CD4-positive, alpha-beta T cell treated with Interleukin-1 beta for 1 hour (primary cell): ENCODE measurements at regions not wholly inside any gene's neighbourhood (a gene's known extent, or its start where the extent isn't known, plus 50 kb on each side); places are given as distances from the start of the nearest gene placed in this dataset.
A peak's percentile ranks its signal among the peaks of the same experiment; 100 is the strongest.

ENCODE experiments used
- DNase-seq, 2 donors: peaks; one replicate each; pipeline ENCODE4 v3.0.0-alpha.2; 2020 to 2022

GRCh38 chr5:74953937-74954720 lies 87.9 kb upstream of the FAM169A start:
- no peak for DNase-seq

DNA sequence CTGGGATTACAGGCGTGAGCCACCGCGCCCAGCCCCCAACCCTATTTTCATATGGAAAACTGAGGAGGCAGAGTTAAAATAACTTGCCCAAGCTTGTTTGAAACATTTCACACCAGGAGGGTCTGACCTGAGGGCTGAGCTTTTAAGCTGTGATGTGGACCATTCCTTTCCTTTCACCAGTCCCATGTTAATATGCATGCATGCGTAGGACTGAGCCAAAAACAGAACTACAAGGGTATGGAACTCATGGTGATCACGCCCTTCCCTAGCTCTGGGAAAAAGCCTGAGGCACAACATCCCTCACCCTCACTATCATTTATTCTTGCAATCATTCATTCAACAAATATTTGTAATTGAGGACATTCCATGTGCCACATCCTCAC lies 87.4 kb upstream of the FAM169A start:
- no peak for DNase-seq

DNA sequence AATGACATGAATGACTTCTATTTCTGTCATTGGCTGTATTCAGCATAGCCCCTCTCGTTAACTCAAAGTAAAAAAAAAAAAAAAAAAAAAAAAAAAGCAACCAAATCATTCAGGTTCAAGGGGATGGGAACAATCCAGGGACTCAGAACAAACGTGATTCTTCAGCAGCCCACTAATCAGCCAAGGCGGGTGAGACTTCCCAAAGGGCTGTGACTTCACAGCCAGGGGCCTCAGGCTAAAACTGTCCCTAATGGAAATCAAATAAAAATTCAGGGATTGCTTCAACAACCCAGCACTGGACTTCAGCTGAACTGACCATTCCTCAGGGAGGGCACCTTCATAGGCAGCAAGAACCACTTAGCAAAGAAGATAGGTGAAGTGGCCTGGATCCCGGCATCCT lies 86.2 kb upstream of the FAM169A start:
- no peak for DNase-seq

GRCh38 chr5:74951865-74952264 lies 85.7 kb upstream of the FAM169A start:
- no peak for DNase-seq

DNA sequence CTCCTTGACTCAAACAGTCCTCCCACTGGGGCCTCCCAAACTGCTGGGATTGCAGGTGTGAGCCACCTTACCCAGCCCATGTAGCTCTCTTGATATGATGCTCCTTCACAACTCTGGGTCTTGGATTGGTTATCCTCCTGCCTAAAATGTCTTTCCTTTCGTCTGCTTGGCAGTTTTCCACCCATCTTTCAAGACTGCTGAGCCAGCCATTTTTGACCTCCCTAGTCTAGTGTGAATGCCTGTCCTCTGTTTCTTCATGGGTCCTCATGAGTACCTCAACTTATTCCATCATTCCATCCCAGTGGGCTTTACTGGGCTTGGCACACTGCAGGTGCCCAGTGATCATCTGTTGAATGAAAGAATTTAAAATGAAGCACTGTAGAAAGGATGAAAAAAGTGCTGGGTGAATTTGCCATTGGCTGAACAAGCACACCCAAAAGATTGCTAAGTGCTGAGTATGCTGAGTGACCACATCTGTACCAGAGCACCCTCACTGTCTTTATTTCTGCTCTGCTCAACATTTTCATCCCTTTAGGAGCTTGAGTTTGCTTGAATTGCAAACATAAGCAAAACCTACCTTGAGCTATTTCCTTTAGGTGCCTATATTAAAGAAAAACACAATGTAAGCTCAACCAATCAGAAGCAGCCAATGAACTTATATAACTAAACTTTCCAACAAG lies 84.8 kb upstream of the FAM169A start:
- DNase-seq: no peak

GRCh38 chr5:74949976-74950375 lies 83.8 kb upstream of the FAM169A start:
- no peak for DNase-seq

- DNase-seq: no peak
These were observed 81.9 kb upstream of the FAM169A start for GRCh38 chr5:74948031-74948546.

GRCh38 chr5:74946471-74946870 lies 80.3 kb upstream of the FAM169A start:
- no peak for DNase-seq

DNA sequence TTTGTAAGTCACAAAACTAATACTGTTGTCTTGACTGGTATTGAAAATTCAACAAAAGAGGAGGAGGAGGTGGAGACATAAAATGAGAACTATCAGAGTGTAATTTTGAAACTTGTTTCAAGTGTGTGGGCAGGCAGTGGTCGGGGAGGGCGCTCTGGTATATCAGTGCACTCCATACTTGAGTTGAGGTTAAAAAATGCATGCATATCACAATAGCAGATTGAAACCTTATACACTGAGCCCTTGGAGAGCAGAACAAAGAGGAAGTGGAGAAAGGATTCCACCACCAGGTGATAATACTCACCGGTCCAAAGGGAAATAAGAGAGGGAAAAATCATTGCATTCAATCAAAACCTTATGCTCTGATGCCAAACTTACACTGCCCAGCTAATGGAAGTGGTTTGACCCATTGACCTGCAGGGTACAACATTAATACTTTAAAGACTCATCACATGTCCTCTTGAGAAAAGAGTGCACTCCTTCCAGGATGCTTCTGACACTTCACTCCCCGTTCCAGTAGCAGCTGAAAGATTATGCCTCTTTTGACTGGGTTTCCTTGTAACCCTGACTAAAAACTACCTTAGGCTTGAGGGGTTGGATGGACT lies 79.5 kb upstream of the FAM169A start:
- DNase-seq: no peak

GRCh38 chr5:74943905-74944304 lies 77.7 kb upstream of the FAM169A start:
- DNase-seq: no peak

DNA sequence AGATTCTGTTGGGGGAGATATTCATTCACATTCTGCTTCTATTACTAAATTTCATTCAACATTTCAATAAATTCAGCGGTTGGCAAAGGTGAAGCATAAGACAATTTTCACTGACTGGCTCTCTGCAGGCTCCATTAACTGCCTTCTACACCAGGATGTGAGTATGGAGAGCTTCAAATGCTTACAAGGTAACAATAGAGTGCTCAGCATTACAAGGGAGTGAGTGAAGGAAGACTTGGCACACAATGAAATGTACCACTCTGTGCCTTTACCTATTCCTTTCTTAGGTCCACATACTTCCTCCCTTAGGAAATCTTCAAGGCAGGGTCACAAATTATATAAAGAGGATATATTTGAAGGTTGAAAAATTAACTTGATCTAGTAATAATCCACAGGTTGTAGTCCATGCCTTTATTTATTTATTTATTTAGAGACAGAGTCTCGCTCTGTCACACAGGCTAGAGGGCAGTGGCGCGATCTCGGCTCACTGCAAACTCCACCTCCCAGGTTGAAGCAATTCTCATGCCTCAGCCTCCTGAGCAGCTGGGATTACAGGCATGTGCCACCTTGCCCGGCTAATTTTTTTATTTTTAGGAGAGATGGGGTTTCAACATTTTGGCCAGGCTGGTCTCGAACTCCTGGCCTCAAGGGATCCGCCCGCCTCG lies 76.6 kb upstream of the FAM169A start:
- no peak for DNase-seq

- DNase-seq: no peak
These were observed 74.7 kb upstream of the FAM169A start for GRCh38 chr5:74940782-74941353.

- DNase-seq: no peak
These were observed 72.2 kb upstream of the FAM169A start for GRCh38 chr5:74938250-74938933.

GRCh38 chr5:74935752-74936091 lies 69.5 kb upstream of the FAM169A start:
- no peak for DNase-seq

GRCh38 chr5:74934949-74935751 lies 69.0 kb upstream of the FAM169A start:
- peak in 1 of 2 donors; percentile 28 for DNase-seq

- DNase-seq: no peak
These were observed 61.1 kb upstream of the FAM169A start for GRCh38 chr5:74927336-74927735.

DNA sequence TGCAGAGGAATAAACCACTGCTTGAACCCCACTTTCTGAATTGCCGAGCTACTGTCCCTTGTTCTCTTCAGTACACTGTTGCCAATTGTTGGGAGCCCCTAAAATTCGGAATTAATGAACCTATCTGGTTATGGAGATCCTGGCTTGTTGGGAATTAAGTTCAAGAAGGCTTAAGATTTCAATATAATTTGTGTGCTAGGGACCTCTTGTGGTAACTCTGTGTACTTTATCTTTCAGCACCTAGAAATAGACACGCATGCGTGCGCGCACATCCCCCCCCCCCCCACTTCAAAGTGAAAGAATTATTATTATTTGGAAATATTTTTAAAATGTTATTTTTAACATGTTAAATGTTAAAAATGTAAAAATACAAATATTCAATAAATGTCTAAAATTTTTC lies 53.3 kb upstream of the FAM169A start:
- peak; percentile 11 to 44 for DNase-seq

DNA sequence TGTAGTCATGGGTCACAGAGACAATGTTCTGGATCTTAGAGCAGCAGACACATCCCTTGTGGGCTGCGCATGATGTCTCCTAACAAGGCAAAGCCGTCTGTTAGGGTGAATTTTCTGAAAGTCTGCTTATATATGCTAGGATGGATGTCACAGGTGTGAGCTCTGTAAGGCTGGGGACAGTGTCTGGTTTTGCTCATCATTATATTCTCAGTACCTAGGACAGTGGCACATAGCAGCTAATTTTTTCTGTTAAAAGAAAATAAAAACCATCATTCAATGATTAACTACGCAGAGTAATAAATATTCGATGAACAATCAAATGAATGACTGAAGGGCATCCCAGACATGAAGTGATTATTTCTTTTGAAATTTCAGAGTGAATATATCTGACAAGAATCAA lies 52.9 kb upstream of the FAM169A start:
- DNase-seq: no peak

GRCh38 chr5:74918232-74918669 lies 52.1 kb upstream of the FAM169A start:
- DNase-seq: no peak

DNA sequence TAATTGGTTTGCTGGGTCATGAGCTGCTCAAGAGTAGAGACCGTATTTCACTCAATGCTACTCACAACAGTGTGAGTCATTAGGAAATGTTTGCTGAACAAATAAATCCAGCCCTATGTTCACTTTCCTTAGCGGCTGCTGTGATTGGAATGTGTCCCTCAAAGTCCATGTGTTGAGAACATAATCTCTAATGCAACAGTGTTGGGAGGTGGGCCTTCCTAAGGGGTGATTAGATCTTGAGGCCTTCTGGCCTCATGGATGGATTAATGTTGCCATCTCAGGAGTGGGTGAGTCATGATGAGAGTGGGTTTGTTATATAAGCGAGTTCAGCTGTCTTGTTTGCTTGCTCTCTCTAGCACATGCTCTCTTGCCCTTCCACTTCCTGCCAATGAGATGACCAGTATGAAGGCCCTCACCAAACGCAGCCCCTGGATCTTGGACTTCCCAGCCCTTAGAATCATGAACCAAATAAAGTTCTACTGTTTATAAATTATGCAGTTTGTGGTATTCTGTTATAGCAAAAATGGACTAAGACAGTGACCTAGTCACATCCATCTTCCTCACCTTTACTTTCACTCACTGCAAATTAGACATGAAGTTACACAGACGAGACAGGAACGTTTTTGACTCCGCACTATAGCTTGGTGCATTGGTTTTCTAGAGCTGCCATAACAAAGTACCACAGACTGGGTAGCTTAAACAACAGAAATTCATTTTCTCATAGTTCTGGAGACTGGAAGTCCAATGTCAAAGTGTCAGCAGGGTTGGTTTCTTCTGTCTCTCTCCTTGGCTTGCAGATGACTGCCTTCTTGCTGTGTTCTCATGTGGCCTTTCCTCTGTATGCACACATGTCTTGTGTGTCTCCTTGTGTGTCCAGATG lies 50.9 kb upstream of the FAM169A start:
- DNase-seq: no peak
